Keratinocyte (primary cell): ENCODE measurements at regions not wholly inside any gene's neighbourhood (a gene's known extent, or its start where the extent isn't known, plus 50 kb on each side); places are given as distances from the start of the nearest gene placed in this dataset.

ENCODE experiments used
- DNase-seq: peaks from one replicate; pipeline ENCODE4 v3.0.0-alpha.2; 2011; ENCODE audit warnings: low read depth, missing footprints, low spot score
- FAIRE-seq: peaks from 2 replicates; lab custom pipeline; 2011; peaks lifted over from hg19 to GRCh38; lab: Jason Lieb, UNC
- H2AFZ ChIP-seq: 2 replicates; pipeline ENCODE4 v1.6.0; 2012; ENCODE audit warnings: low read length, control low read depth, inconsistent platforms; ENCODE audit not compliant: control insufficient read depth
- H3K27ac ChIP-seq: 2 replicates; pipeline ENCODE4 v1.5.1; 2011; ENCODE audit warnings: low read length; ENCODE audit not compliant: control insufficient read depth, insufficient read depth
- H3K27me3 ChIP-seq: 3 replicates; pipeline ENCODE4 v1.6.0; 2011; ENCODE audit warnings: low read length; ENCODE audit not compliant: control insufficient read depth, insufficient read depth; ENCODE audit errors: extremely low read depth
- H3K36me3 ChIP-seq, 2 experiments: 2 replicates in 1 of 2; 3 replicates in 1 of 2; pipeline ENCODE4 v1.5.1; 2011; ENCODE audit warnings: low read length in 2 of 2, mild to moderate bottlenecking in 1 of 2; ENCODE audit not compliant: control insufficient read depth in 2 of 2, insufficient read depth in 2 of 2; ENCODE audit errors: extremely low read depth in 1 of 2
- H3K4me1 ChIP-seq: 3 replicates; pipeline ENCODE4 v1.5.1; 2011; ENCODE audit warnings: low read length; ENCODE audit not compliant: control insufficient read depth, insufficient read depth; ENCODE audit errors: extremely low read depth
- H3K4me2 ChIP-seq: 3 replicates; pipeline ENCODE4 v1.6.0; 2011; ENCODE audit warnings: low read depth, low read length; ENCODE audit not compliant: control insufficient read depth, insufficient read depth; ENCODE audit errors: extremely low read depth
- H3K4me3 ChIP-seq, 3 experiments: fragments of 200-600 bp in 1 of 3; sonication (generic) in 1 of 3; 2 replicates in 2 of 3; 3 replicates in 1 of 3; pipeline ENCODE4 v1.5.1; 2011 to 2016; ENCODE audit warnings: low read length in 3 of 3, mild to moderate bottlenecking in 3 of 3, control low read depth in 2 of 3, inconsistent platforms in 1 of 3, low read depth in 1 of 3, mixed read lengths in 1 of 3, mixed run types in 1 of 3, moderate library complexity in 1 of 3; ENCODE audit not compliant: control insufficient read depth in 2 of 3, insufficient read depth in 2 of 3; ENCODE audit errors: extremely low read depth in 1 of 3
- H3K79me2 ChIP-seq: 2 replicates; pipeline ENCODE4 v1.6.0; 2012; ENCODE audit warnings: low read length; ENCODE audit not compliant: control insufficient read depth, insufficient read depth
- H3K9ac ChIP-seq: 3 replicates; pipeline ENCODE4 v1.6.0; 2011; ENCODE audit warnings: low read length; ENCODE audit not compliant: control insufficient read depth, insufficient read depth; ENCODE audit errors: extremely low read depth
- H3K9me1 ChIP-seq: 3 replicates; pipeline ENCODE4 v1.6.0; 2011; ENCODE audit warnings: low read length; ENCODE audit not compliant: control insufficient read depth, insufficient read depth; ENCODE audit errors: extremely low read depth
- H3K9me3 ChIP-seq: 2 replicates; pipeline ENCODE4 v1.5.1; 2012; ENCODE audit warnings: low read depth, low read length; ENCODE audit not compliant: control insufficient read depth
- H4K20me1 ChIP-seq: 3 replicates; pipeline ENCODE4 v1.6.0; 2011; ENCODE audit warnings: low read length; ENCODE audit not compliant: control insufficient read depth, insufficient read depth; ENCODE audit errors: extremely low read depth
- EZH2 ChIP-seq: IDR thresholded peaks from one replicate; pipeline ENCODE4 v1.6.1; 2012; ENCODE audit warnings: inconsistent platforms, mild to moderate bottlenecking, low read length, moderate library complexity
- dilution Hi-C: fragments of 300-500 bp; cut with MboI; formaldehyde crosslinking; loops from one replicate; pipeline ENCODE4 v1.7.0; 2020; ENCODE audit warnings: low sequenced_read_pairs; ENCODE audit not compliant: extremely low pct_ligation_motif_present
- TF ChIP-seq, protein P1 (sequence below), 3 experiments: IDR thresholded peaks in 1 of 3; conservative IDR thresholded peaks in 1 of 3; optimal IDR thresholded peaks in 1 of 3; 2 replicates in 2 of 3; 3 replicates in 1 of 3; pipeline versions ENCODE3 to v1.5.1; 2011; ENCODE audit warnings: low read length in 3 of 3, mild to moderate bottlenecking in 3 of 3, moderate library complexity in 2 of 3, control low read depth in 1 of 3, inconsistent platforms in 1 of 3; ENCODE audit not compliant: insufficient read depth in 2 of 3; ENCODE audit errors: extremely low read depth in 1 of 3

DNA sequence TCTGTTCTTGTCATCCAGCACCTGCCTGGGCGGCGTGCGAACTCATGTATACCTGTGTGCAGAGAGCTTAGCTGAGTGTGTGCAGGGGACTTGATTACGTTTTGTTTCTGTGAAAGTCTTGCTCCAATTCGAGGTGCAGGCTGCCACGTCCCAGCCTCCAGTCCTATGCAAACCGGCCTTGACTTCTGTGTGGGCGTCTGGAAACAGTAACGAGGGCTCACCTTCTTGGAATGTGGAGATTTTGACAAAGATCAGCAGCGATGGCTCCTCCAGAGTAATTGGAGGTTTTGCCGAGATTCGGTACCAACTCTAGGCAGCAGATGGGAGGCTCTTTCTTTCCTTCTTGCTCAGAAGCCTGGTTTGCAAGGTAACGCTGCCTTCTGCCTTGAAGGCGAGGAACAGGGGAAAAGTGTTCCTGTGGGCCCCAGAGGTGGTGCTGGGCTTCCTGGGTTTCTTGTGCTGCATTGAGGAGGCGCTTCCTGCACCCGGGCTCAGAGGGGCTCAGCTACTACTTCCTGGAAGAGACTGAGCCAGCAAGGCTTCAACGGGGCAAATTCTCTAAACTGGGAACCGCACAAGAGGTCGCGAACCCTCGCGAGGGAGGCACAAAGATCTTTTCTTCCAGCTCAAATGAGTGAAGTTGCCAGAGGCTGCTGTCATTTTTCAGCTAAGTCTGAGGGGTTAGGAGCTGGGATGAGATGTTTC is 249.0 kb downstream of the AACS start:
- dilution Hi-C loops, result no loop called here
- Histone ChIP-seq H3K4me1 (no peaks in the 10 kb centered on the region), H3K27me3 (no peaks in the 10 kb centered on the region), H3K9ac (no peak overlapping the region), H4K20me1 (no peaks in the 10 kb centered on the region), H3K36me3 (no peaks in the 10 kb centered on the region), H3K79me2 (no peaks in the 10 kb centered on the region), H3K9me3 (peaks cover 1% of the 10 kb centered on the region), H3K4me2 (no peak overlapping the region), H3K9me1 (no peaks in the 10 kb centered on the region), H3K4me3 (no peak overlapping the region), H3K27ac (no peak overlapping the region), H2AFZ (no peak overlapping the region)
- TF ChIP-seq, protein P1, sequence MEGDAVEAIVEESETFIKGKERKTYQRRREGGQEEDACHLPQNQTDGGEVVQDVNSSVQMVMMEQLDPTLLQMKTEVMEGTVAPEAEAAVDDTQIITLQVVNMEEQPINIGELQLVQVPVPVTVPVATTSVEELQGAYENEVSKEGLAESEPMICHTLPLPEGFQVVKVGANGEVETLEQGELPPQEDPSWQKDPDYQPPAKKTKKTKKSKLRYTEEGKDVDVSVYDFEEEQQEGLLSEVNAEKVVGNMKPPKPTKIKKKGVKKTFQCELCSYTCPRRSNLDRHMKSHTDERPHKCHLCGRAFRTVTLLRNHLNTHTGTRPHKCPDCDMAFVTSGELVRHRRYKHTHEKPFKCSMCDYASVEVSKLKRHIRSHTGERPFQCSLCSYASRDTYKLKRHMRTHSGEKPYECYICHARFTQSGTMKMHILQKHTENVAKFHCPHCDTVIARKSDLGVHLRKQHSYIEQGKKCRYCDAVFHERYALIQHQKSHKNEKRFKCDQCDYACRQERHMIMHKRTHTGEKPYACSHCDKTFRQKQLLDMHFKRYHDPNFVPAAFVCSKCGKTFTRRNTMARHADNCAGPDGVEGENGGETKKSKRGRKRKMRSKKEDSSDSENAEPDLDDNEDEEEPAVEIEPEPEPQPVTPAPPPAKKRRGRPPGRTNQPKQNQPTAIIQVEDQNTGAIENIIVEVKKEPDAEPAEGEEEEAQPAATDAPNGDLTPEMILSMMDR (optimal IDR thresholded peaks at IDR 0.05 in 1 of 3, IDR thresholded peaks at IDR 0.05 in 1 of 3, conservative IDR thresholded peaks at IDR 0.05 in 1 of 3; ENCODE audit: extremely low read depth in 1 of 3, insufficient read depth in 2 of 3, low read length in 3 of 3), result no peak
- TF ChIP-seq EZH2, result no peak
- no peak for DNase-seq
- no peak for FAIRE-seq

DNA sequence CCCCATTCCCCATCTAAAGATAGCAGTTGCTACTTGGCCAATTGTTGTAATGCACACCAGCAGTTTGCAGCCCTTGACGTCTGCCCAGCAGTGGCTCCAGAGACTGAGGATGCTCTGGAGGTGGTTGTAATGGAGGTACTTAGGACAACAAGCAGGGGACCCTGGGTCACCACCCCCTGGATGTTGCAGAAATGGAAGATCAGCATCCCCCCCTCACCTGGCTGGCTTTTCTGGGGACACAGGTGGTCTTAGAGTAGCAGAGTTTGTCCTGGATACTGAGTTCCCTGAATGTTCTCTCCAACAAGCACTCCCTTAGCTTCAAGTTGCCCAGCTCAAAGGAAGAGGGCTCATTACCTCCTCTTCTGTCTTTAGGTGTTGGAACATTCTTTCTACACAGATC is 250.5 kb downstream of the AACS start:
- Histone ChIP-seq H2AFZ (no peak overlapping the region), H3K27ac (no peak overlapping the region), H3K9me1 (no peaks in the 10 kb centered on the region), H4K20me1 (no peaks in the 10 kb centered on the region), H3K4me1 (no peaks in the 10 kb centered on the region), H3K9ac (no peak overlapping the region), H3K9me3 (peaks cover 3% of the 10 kb centered on the region), H3K4me3 (no peak overlapping the region), H3K36me3 (no peaks in the 10 kb centered on the region), H3K79me2 (no peaks in the 10 kb centered on the region), H3K27me3 (no peaks in the 10 kb centered on the region), H3K4me2 (no peak overlapping the region)
- FAIRE-seq, result no peak
- DNase-seq, result no peak
- dilution Hi-C loops, result no loop called here
- TF ChIP-seq, protein P1 (optimal IDR thresholded peaks at IDR 0.05 in 1 of 3, IDR thresholded peaks at IDR 0.05 in 1 of 3, conservative IDR thresholded peaks at IDR 0.05 in 1 of 3; ENCODE audit: extremely low read depth in 1 of 3, insufficient read depth in 2 of 3, low read length in 3 of 3), result no peak
- TF ChIP-seq EZH2, result no peak
